Activated CD4-positive, alpha-beta memory T cell treated with anti-CD3 and anti-CD28 coated beads for 36 hours (primary cell): ENCODE measurements at regions not wholly inside any gene's neighbourhood (a gene's known extent, or its start where the extent isn't known, plus 50 kb on each side); places are given as distances from the start of the nearest gene placed in this dataset.

Experiments
- CTCF ChIA-PET: fragments of 350-600 bp; sonication (Branson Sonifier 250); formaldehyde crosslinking; loops from one replicate; lab custom pipeline; 2021; ENCODE audit warnings: antibody characterized with exemption, inconsistent platforms; lab: Charles Lee
- POLR2A ChIA-PET: fragments of 350-600 bp; sonication (Branson Sonifier 250); formaldehyde crosslinking; loops from one replicate; lab custom pipeline; 2021; ENCODE audit warnings: antibody characterized with exemption; lab: Charles Lee
- DNase-seq: peaks from one replicate; pipeline ENCODE4 v3.0.0-alpha.2; 2020
- H3K27ac Mint-ChIP-seq: one replicate; pipeline ENCODE4 v1.8.0; 2021; ENCODE audit warnings: mixed read lengths
- H3K27me3 Mint-ChIP-seq: one replicate; pipeline ENCODE4 v1.8.0; 2021; ENCODE audit warnings: mixed read lengths
- H3K36me3 Mint-ChIP-seq: one replicate; pipeline ENCODE4 v1.8.0; 2021; ENCODE audit warnings: mixed read lengths
- H3K4me1 Mint-ChIP-seq: one replicate; pipeline ENCODE4 v1.8.0; 2021; ENCODE audit warnings: low read depth, mixed read lengths
- H3K4me3 Mint-ChIP-seq: one replicate; pipeline ENCODE4 v1.8.0; 2021; ENCODE audit warnings: mild to moderate bottlenecking, mixed read lengths
- H3K9me3 Mint-ChIP-seq: one replicate; pipeline ENCODE4 v1.8.0; 2021; ENCODE audit warnings: mixed read lengths
- intact Hi-C: fragments of 100-400 bp; cut with micrococcal nuclease; formaldehyde crosslinking; loops from one replicate; pipeline ENCODE4 v1.15.1; 2023

GRCh38 chr11:32213223-32213622 is 122.3 kb downstream of the RCN1 start:
- ChIA-PET CTCF (interaction anchor here (1.1 to 1.9 kb wide), 2 partner anchors 37 to 84 kb away, joined by 3 to 5 read pairs; no protein-coding TSS in a partner anchor), POLR2A (no interaction called here)
- Mint-ChIP-seq H3K4me1 (peaks cover 3% of the 10 kb centered on the region), H3K27me3 (peaks cover 17% of the 10 kb centered on the region), H3K4me3 (no peak overlapping the region), H3K27ac (no peak overlapping the region), H3K9me3 (no peaks in the 10 kb centered on the region), H3K36me3 (no peaks in the 10 kb centered on the region)
- DNase-seq = peak; percentile 60
- intact Hi-C loops = loop anchor here (2.0 kb wide), 1 partner anchor 54 kb away; no protein-coding TSS in a partner anchor

- peaks cover 8% of the 10 kb centered on the region for H3K27me3 Mint-ChIP-seq
- POLR2A ChIA-PET = no interaction called here
- peaks cover 3% of the 10 kb centered on the region for H3K4me1 Mint-ChIP-seq
- H3K4me3 Mint-ChIP-seq = no peak overlapping the region
- DNase-seq = no peak
- CTCF ChIA-PET = interaction anchor here (1.2 to 1.9 kb wide), 2 partner anchors 17 to 39 kb away, joined by 4 to 5 read pairs; no protein-coding TSS in a partner anchor
- no peaks in the 10 kb centered on the region for H3K9me3 Mint-ChIP-seq
- H3K36me3 Mint-ChIP-seq = no peaks in the 10 kb centered on the region
- intact Hi-C loops = no loop called here
- no peak overlapping the region for H3K27ac Mint-ChIP-seq
These were observed 124.3 kb downstream of the RCN1 start for GRCh38 chr11:32215157-32215556.

GRCh38 chr11:32216749-32217148 is 125.9 kb downstream of the RCN1 start:
- ChIA-PET CTCF (no interaction called here), POLR2A (no interaction called here)
- no peak for DNase-seq
- Mint-ChIP-seq H3K9me3 (no peaks in the 10 kb centered on the region), H3K36me3 (no peaks in the 10 kb centered on the region), H3K27ac (no peak overlapping the region), H3K4me3 (no peak overlapping the region), H3K27me3 (peaks cover 1% of the 10 kb centered on the region), H3K4me1 (peaks cover 3% of the 10 kb centered on the region)
- intact Hi-C loops = no loop called here

DNA sequence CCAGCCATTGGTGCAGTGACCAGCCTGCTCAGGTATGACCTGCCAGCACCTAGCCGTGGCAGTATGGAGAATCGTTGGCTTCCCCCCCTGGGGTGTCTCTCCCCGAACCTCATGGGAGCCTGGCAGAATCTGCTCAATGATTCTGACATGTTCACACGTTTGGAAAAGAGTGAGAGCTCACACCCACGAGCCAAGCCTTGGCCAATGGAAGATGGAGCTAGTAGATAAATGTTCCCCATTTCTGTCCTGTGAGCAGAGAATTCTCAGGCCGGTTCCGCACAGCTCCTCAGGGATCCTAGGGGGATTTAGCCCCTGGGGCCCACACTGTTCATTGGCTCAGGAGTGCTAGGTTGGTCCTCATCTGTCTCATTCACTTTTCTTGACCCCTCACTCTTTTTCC is 128.4 kb downstream of the RCN1 start:
- Mint-ChIP-seq H3K9me3 (no peaks in the 10 kb centered on the region), H3K27ac (no peak overlapping the region), H3K4me1 (no peaks in the 10 kb centered on the region), H3K27me3 (peaks cover 1% of the 10 kb centered on the region), H3K36me3 (no peaks in the 10 kb centered on the region), H3K4me3 (no peak overlapping the region)
- CTCF ChIA-PET = interaction anchor here (0.8 to 1.2 kb wide), 3 partner anchors 10 to 261 kb away, joined by 3 read pairs; no protein-coding TSS in a partner anchor
- POLR2A ChIA-PET = no interaction called here
- no peak for DNase-seq
- intact Hi-C loops = no loop called here

- Mint-ChIP-seq H3K27ac (no peak overlapping the region), H3K4me3 (no peak overlapping the region), H3K27me3 (peaks cover 6% of the 10 kb centered on the region), H3K9me3 (no peaks in the 10 kb centered on the region), H3K36me3 (no peaks in the 10 kb centered on the region), H3K4me1 (no peaks in the 10 kb centered on the region)
- POLR2A ChIA-PET = no interaction called here
- CTCF ChIA-PET = no interaction called here
- intact Hi-C loops = no loop called here
- DNase-seq = no peak
These were observed 130.7 kb downstream of the RCN1 start for GRCh38 chr11:32221476-32222032.

GRCh38 chr11:32224580-32224979 is 133.7 kb downstream of the RCN1 start:
- no peak overlapping the region for H3K4me3 Mint-ChIP-seq
- ChIA-PET CTCF (no interaction called here), POLR2A (no interaction called here)
- H3K4me1 Mint-ChIP-seq = no peaks in the 10 kb centered on the region
- no peak for DNase-seq
- intact Hi-C loops = no loop called here
- no peak overlapping the region for H3K27ac Mint-ChIP-seq
- H3K27me3 Mint-ChIP-seq = peaks cover 6% of the 10 kb centered on the region
- H3K9me3 Mint-ChIP-seq = no peaks in the 10 kb centered on the region
- H3K36me3 Mint-ChIP-seq = no peaks in the 10 kb centered on the region

DNA sequence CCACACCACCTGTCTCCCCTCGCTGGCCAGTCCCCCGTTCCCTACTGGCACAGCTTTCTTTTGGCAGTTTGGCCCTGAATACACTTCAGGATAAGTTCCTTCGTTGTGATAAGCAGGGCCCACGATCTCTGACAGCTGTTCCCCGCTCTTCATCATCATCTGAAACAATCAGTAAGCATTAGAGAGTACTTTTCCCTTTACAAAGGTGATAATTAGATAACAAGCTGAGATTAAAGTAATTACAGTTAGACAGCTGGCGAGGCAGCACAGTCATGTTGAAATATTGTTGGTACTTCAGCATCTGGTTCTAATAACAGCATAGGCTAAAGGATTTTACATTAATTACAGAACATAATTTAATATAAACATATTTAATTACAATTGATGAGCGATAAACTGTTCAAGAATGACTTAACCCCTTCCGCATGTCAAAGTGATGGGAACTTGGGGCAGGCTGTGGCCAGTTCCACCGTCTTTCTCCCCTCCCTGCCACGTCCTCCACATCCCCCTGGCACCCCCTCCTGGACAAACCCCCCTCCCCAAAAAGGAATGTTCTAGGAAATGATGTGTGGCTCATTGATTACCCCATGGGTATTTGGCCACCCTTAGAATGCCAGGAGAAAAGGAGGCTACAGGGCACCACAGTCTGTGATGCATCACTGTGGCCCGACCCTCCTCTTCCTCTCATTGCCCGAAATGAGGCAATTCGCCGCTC is 134.9 kb downstream of the RCN1 start:
- POLR2A ChIA-PET = no interaction called here
- CTCF ChIA-PET = no interaction called here
- Mint-ChIP-seq H3K27ac (no peak overlapping the region), H3K27me3 (peaks cover 6% of the 10 kb centered on the region), H3K36me3 (no peaks in the 10 kb centered on the region), H3K4me3 (no peak overlapping the region), H3K4me1 (no peaks in the 10 kb centered on the region), H3K9me3 (no peaks in the 10 kb centered on the region)
- DNase-seq = no peak
- intact Hi-C loops = no loop called here

DNA sequence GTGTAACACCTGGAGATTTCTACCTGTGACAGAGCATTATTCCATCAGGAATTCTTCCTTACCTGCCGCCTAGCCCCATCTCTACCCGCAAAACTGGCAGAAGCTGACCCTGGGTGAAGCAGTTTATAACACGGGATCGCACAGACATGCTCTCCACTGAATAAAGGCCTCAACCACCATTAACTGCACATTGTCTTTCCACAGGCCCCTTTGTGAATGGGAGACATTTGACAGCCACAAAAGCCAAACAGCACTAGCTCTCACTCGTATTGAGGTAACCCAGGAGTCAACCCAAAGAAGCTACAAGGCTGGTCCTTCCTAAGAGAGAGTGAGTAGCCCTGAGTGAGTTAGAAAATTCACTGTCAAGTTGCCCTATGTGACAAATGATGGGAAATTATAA is 135.6 kb downstream of the RCN1 start:
- Mint-ChIP-seq H3K4me1 (no peaks in the 10 kb centered on the region), H3K9me3 (no peaks in the 10 kb centered on the region), H3K27me3 (peaks cover 6% of the 10 kb centered on the region), H3K36me3 (no peaks in the 10 kb centered on the region), H3K27ac (no peak overlapping the region), H3K4me3 (no peak overlapping the region)
- intact Hi-C loops = no loop called here
- POLR2A ChIA-PET = no interaction called here
- DNase-seq = no peak
- CTCF ChIA-PET = no interaction called here

DNA sequence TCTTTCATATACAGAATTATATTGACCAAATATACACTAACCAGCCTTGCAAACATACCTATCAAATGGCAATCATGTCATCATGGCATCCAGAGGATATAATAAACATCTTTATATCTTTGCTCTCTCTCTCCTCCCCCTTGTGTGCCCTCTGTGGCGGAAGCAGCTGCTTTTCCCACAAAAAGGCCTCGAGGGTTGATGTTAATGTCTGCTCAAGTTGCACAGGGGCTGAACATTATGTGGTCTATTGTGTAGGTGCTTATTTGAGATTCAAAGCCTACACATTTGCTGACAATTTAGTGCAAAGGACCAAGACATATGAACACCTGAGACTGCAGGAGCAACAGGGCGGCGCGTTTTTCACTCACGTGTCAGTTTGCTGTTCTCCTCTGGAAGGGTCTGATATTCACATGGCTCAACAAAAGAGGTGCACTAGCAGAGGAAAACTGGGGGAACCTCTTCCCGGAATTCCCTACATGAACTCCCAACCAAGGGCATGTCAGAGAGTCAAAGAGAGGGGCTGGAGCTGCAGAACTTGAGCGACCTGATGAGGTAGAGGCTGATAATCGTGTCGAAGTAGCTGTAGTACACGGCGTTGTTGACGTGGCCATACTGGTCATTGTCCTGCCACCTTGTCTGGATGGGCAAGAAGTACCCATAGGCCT is 138.8 kb downstream of the RCN1 start:
- peaks cover 20% of the 10 kb centered on the region for H3K27me3 Mint-ChIP-seq
- no peak overlapping the region for H3K27ac Mint-ChIP-seq
- H3K4me3 Mint-ChIP-seq = no peak overlapping the region
- no peaks in the 10 kb centered on the region for H3K9me3 Mint-ChIP-seq
- intact Hi-C loops = no loop called here
- no peak for DNase-seq
- CTCF ChIA-PET = interaction anchor here (0.6 kb wide), 1 partner anchor 11 kb away, joined by 3 read pairs; no protein-coding TSS in a partner anchor
- H3K4me1 Mint-ChIP-seq = no peaks in the 10 kb centered on the region
- H3K36me3 Mint-ChIP-seq = no peaks in the 10 kb centered on the region
- POLR2A ChIA-PET = no interaction called here

DNA sequence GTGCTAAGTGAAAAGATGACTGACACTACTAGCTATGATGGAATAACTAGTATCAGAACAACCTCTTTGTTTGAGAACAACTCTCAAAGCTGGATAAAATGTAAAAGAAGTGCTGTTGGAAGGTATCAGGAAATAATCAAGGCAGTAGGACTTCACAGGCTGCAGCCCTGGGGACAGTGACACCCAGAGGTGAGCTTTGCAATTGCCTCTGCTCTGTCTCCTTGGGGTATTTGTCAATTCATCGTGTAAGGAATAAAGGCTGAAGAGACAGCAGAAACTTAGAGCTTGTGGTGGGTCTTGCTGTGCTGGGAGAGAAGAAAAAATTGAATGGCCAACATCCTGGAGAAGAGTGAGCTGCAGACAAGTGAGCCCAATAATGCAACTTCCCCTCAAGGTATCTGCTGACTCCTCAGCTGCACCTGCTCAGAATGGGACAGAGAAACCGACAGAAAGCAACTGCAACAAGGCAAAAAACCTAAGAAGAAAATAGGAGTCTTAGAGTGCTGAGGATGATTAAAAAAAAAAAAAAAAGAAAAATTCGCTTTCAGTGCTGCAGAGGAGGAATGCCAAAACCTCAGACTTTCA is 141.1 kb downstream of the RCN1 start:
- H3K27ac Mint-ChIP-seq = no peak overlapping the region
- H3K4me1 Mint-ChIP-seq = no peaks in the 10 kb centered on the region
- CTCF ChIA-PET = interaction anchor here (0.7 to 1.5 kb wide), 9 partner anchors 9 to 71 kb away, joined by 3 to 6 read pairs (median 4); no protein-coding TSS in a partner anchor
- intact Hi-C loops = no loop called here
- H3K36me3 Mint-ChIP-seq = no peaks in the 10 kb centered on the region
- H3K9me3 Mint-ChIP-seq = no peaks in the 10 kb centered on the region
- peaks cover 17% of the 10 kb centered on the region for H3K27me3 Mint-ChIP-seq
- DNase-seq = peak; percentile 38
- POLR2A ChIA-PET = no interaction called here
- H3K4me3 Mint-ChIP-seq = no peak overlapping the region

DNA sequence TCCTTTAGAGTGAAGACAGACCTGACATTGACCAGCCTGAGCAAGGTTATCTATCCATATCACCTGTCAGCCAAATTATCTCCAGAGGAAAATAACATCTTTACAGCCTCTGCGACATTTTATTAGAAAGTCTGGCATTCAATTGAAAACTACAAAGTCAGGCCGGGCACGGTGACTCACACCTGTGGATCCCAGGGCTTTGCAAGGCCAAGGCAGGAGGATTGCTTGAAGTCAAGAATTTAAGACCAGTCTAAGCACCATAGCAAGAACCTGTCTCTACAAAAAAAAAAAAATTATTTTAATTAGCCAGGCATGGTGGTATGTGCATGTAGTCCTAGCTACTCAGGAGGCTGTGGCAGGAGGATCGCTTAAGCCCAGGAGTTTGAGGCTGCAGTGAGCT is 141.6 kb downstream of the RCN1 start:
- no peak for DNase-seq
- POLR2A ChIA-PET = no interaction called here
- no peak overlapping the region for H3K4me3 Mint-ChIP-seq
- H3K4me1 Mint-ChIP-seq = no peaks in the 10 kb centered on the region
- H3K36me3 Mint-ChIP-seq = no peaks in the 10 kb centered on the region
- no peak overlapping the region for H3K27ac Mint-ChIP-seq
- intact Hi-C loops = no loop called here
- H3K9me3 Mint-ChIP-seq = no peaks in the 10 kb centered on the region
- H3K27me3 Mint-ChIP-seq = peaks cover 18% of the 10 kb centered on the region
- CTCF ChIA-PET = interaction anchor here (0.7 to 1.5 kb wide), 9 partner anchors 9 to 70 kb away, joined by 3 to 6 read pairs (median 4); no protein-coding TSS in a partner anchor

DNA sequence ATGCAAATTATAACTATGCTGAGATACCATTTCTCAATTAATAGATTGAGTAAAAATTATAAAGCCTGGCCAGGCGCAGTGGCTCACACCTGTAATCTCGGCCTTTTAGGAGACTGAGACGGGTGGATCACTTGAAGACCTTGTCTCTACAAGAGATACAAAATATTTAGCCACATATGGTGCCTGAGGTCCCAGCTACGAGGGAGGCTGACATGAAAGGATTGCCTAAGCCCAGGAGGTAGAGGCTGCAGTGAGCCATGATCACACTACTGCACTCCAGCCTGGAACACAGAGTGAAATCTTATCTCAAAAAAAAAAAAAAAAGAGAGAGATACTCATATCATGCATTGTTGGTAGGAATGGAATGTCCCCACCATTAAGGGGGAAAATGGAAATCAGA is 142.4 kb downstream of the RCN1 start:
- POLR2A ChIA-PET = no interaction called here
- Mint-ChIP-seq H3K27me3 (peaks cover 18% of the 10 kb centered on the region), H3K4me1 (no peaks in the 10 kb centered on the region), H3K36me3 (no peaks in the 10 kb centered on the region), H3K4me3 (no peak overlapping the region), H3K9me3 (no peaks in the 10 kb centered on the region), H3K27ac (no peak overlapping the region)
- CTCF ChIA-PET = no interaction called here
- intact Hi-C loops = no loop called here
- no peak for DNase-seq
